DND-41 (cell line): ENCODE measurements at regions not wholly inside any gene's neighbourhood (a gene's known extent, or its start where the extent isn't known, plus 50 kb on each side); places are given as distances from the start of the nearest gene placed in this dataset.

Source experiments
- ATAC-seq: fragments of 200-7000 bp; cut with Tn5 transposase; 3 replicates; pipeline ENCODE4 v1.9.1; 2021; ENCODE audit warnings: low read depth; ENCODE audit not compliant: insufficient read depth
- DNase-seq: peaks from one replicate; pipeline ENCODE4 v3.0.0-alpha.2; 2020
- H2AFZ ChIP-seq: 2 replicates; pipeline ENCODE4 v1.6.0; 2012; ENCODE audit warnings: low read depth, low read length
- H3K27ac ChIP-seq: 2 replicates; pipeline ENCODE4 v1.5.1; 2012; ENCODE audit warnings: low read length, inconsistent platforms
- H3K27me3 ChIP-seq: fragments of 200-600 bp; sonication (generic); 2 replicates; pipeline ENCODE4 v1.6.0; 2012; ENCODE audit warnings: low read length, mild to moderate bottlenecking, inconsistent platforms; ENCODE audit not compliant: insufficient read depth, poor library complexity
- H3K36me3 ChIP-seq: 2 replicates; pipeline ENCODE4 v1.5.1; 2012; ENCODE audit warnings: low read length, inconsistent platforms; ENCODE audit not compliant: insufficient read depth
- H3K4me1 ChIP-seq: 2 replicates; pipeline ENCODE4 v1.5.1; 2012; ENCODE audit warnings: mild to moderate bottlenecking, low read length; ENCODE audit not compliant: insufficient read depth
- H3K4me2 ChIP-seq: 2 replicates; pipeline ENCODE4 v1.6.0; 2012; ENCODE audit warnings: mild to moderate bottlenecking, moderate library complexity, low read length, inconsistent platforms; ENCODE audit not compliant: insufficient read depth
- H3K4me3 ChIP-seq, 2 experiments: fragments of 200-600 bp in 1 of 2; shearing (Covaris generic) in 1 of 2; 2 replicates each; pipeline ENCODE4 v1.5.1; 2012 to 2016; ENCODE audit warnings: inconsistent platforms in 2 of 2, low read length in 2 of 2, mild to moderate bottlenecking in 2 of 2, low read depth in 1 of 2, moderate library complexity in 1 of 2
- H3K79me2 ChIP-seq: 2 replicates; pipeline ENCODE4 v1.6.0; 2012; ENCODE audit warnings: low read length, inconsistent platforms; ENCODE audit not compliant: insufficient read depth
- H3K9ac ChIP-seq: 2 replicates; pipeline ENCODE4 v1.6.0; 2012; ENCODE audit warnings: low read depth, mild to moderate bottlenecking, inconsistent platforms, low read length, moderate library complexity
- H3K9me3 ChIP-seq: 2 replicates; pipeline ENCODE4 v1.5.1; 2012; ENCODE audit warnings: low read length, moderate library complexity, mild to moderate bottlenecking, inconsistent platforms; ENCODE audit not compliant: insufficient read depth, severe bottlenecking
- H4K20me1 ChIP-seq: 2 replicates; pipeline ENCODE4 v1.6.0; 2012; ENCODE audit warnings: low read length; ENCODE audit not compliant: insufficient read depth
- CTCF ChIP-seq: IDR thresholded peaks from 2 replicates; pipeline ENCODE4 v1.5.1; 2012; ENCODE audit warnings: borderline replicate concordance, low read length, moderate library complexity, mild to moderate bottlenecking; ENCODE audit not compliant: poor library complexity, severe bottlenecking; ENCODE audit errors: extremely low read depth
- EZH2 ChIP-seq: IDR thresholded peaks from 3 replicates; pipeline ENCODE4 v1.6.1; 2012; ENCODE audit warnings: borderline replicate concordance, low read depth, mild to moderate bottlenecking, moderate library complexity, low read length, inconsistent platforms; ENCODE audit not compliant: severe bottlenecking

- Histone ChIP-seq H3K79me2 (no peaks in the 10 kb centered on the region), H3K27me3 (no peaks in the 10 kb centered on the region), H2AFZ (no peak overlapping the region), H3K4me3 (no peak overlapping the region), H3K4me2 (no peak overlapping the region), H4K20me1 (no peaks in the 10 kb centered on the region), H3K4me1 (no peaks in the 10 kb centered on the region), H3K9me3 (no peaks in the 10 kb centered on the region), H3K9ac (no peak overlapping the region), H3K36me3 (no peaks in the 10 kb centered on the region), H3K27ac (no peak overlapping the region)
- DNase-seq (no peak), ATAC-seq (no peak)
- TF ChIP-seq EZH2 (no peak), CTCF (no peak)
Observed at GRCh38 chr17:6322316-6322715, 112.6 kb downstream of the AIPL1 start.

GRCh38 chr17:6314311-6314710 is 120.6 kb downstream of the AIPL1 start:
- DNase-seq, result no peak
- Histone ChIP-seq H3K4me3 (no peak overlapping the region), H3K4me2 (no peak overlapping the region), H3K4me1 (no peaks in the 10 kb centered on the region), H3K9ac (no peak overlapping the region), H3K79me2 (no peaks in the 10 kb centered on the region), H4K20me1 (no peaks in the 10 kb centered on the region), H3K27me3 (no peaks in the 10 kb centered on the region), H3K9me3 (no peaks in the 10 kb centered on the region), H3K27ac (no peak overlapping the region), H2AFZ (no peak overlapping the region), H3K36me3 (no peaks in the 10 kb centered on the region)
- ATAC-seq, result no peak
- TF ChIP-seq CTCF (no peak), EZH2 (no peak)

GRCh38 chr17:6313835-6314234 is 121.1 kb downstream of the AIPL1 start:
- Histone ChIP-seq H3K9me3 (no peaks in the 10 kb centered on the region), H4K20me1 (no peaks in the 10 kb centered on the region), H3K36me3 (no peaks in the 10 kb centered on the region), H3K79me2 (no peaks in the 10 kb centered on the region), H3K4me3 (no peak overlapping the region), H3K27me3 (no peaks in the 10 kb centered on the region), H3K27ac (no peak overlapping the region), H2AFZ (no peak overlapping the region), H3K4me2 (no peak overlapping the region), H3K9ac (no peak overlapping the region), H3K4me1 (no peaks in the 10 kb centered on the region)
- ATAC-seq (no peak), DNase-seq (no peak)
- no peak for TF ChIP-seq EZH2
- TF ChIP-seq CTCF, result no peak

GRCh38 chr17:6306820-6307219 is 128.1 kb downstream of the AIPL1 start:
- Histone ChIP-seq H3K36me3 (no peaks in the 10 kb centered on the region), H3K4me2 (no peak overlapping the region), H3K27ac (no peak overlapping the region), H3K79me2 (no peaks in the 10 kb centered on the region), H3K9ac (no peak overlapping the region), H2AFZ (no peak overlapping the region), H3K4me1 (no peaks in the 10 kb centered on the region), H3K4me3 (no peak overlapping the region), H4K20me1 (peaks cover 5% of the 10 kb centered on the region; the same call in 1 of the 2 replicates), H3K27me3 (no peaks in the 10 kb centered on the region), H3K9me3 (no peaks in the 10 kb centered on the region)
- ATAC-seq, result no peak
- TF ChIP-seq CTCF (no peak), EZH2 (no peak)
- no peak for DNase-seq
